ENCODE measurements at regions not wholly inside any gene's neighbourhood (a gene's known extent, or its start where the extent isn't known, plus 50 kb on each side); places are given as distances from the start of the nearest gene placed in this dataset.

DNA sequence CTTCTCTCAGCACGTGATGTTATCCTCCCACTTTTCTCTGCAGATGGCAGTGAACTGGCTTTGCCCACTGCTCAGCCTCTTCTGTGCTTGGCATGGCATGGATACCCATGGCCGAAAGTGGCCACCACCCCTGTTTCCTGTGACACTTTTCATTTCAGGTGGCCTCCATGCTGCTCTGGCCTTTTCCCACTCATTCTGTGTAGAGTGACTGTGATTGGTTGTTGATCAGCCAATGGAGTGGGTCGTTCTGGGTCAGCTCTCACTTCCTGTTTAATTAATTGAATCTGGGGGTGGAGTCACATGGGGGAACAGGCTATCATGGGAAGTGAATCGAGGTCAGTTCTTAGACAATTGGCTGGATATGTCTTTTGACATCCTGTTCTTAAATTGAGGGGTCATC is 350.1 kb upstream of the EEF2KMT start:
- no peak for DNase-seq

DNA sequence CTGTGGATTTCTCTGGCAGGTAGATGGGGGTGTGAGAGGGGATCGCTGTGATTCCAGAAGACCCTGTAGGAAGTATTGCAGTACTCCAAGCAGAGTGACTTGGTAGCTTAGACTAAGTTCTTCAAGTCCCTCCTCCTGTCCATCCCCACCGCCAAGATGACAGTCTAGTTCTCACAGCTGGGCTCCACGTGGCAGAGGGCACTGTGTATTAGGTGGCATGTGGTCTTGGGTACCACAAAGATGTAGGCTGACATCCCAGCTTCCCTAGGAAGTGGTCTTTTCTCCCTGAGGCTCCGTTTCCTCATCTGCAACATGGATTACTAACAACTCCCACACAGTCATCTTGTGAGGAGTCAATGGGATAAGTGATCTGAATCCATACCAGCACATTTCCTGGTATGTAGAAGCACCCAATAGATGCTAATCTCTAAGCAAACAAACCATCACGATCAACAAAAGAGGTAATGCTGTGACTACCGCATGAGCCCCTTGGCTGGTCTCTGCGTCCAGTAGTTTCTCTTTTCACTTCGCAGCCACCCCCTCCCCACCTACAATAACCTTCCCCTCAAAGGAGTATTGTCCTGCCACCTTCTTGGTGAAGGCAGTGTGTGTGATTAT is 349.1 kb upstream of the EEF2KMT start:
- DNase-seq: no peak

DNA sequence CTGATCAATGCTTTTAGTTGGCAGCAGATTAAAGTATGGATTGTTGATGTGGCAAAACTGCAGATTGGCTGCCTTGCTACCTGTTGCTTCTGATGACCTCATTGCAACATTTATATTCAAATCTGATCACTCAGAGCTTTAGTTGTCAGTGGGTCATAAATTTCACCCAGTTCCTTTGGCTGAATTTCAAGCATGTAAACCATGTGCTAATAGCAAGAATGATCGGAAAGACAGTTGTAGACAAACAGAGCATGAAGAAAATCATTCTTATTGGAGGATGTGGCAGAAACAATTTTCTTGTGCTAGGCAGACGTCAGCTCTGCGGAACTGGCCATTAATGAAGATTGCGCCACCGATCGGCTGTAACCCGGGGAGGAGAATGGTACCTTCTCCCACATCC is 346.6 kb upstream of the EEF2KMT start:
- no peak for DNase-seq

DNA sequence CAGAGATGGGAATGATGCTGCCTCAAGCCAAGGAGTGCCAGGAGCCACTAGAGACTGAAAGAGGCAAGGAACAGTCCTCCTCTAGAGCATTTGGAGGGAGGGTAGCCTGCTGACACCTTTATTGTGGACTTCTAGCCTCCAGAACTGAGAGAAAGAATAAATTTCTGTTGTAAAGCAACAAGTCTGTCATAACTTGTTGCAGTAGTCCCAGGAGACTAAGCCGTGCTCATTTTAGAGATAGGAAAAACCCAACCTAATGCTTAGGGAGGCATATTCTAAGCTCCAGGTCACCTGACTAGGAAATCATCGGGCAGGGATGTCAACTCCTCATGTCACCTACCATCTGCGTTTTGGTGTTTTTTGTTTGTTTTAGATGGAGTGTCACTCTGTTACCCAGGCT is 345.4 kb upstream of the EEF2KMT start:
- DNase-seq: no peak

DNA sequence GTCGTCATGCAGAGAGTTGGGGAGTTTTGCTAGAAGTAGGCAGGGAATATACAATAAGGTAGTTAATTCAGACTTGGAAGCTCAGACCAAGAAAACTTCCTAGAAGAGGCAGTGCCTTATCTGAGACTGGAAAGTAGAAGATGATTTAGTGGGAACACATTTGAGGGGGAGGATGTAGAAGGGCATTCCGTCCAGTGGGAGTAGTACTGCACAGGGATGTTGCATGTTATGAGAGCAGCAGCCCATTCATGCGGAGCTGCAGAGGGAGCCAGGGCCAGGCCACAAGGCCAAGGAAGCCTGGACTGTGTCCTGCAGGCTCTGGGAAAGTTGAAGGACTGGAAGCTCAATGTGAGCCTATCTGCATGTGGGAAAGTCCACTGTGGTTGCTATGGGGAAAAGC is 344.5 kb upstream of the EEF2KMT start:
- no peak for DNase-seq

DNA sequence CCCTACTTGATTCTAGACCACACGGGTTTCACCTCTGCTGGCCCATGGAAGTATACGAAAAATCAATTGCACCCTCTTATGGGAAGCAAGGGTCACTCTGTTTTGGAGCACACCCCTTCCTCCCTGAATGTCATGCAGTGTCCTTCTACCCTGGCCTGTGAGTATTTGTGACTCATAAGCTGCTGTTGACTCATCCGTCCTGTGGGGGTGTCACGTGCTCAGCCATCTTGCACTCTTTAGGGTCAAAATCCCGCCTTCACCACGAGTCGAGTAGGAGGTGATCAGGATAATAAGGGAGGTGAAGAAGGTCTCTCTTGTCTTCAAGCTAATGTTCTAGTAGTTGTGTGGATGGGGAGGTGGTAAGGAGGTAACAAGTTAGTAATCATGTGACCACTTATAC is 341.0 kb upstream of the EEF2KMT start:
- DNase-seq: no peak

DNA sequence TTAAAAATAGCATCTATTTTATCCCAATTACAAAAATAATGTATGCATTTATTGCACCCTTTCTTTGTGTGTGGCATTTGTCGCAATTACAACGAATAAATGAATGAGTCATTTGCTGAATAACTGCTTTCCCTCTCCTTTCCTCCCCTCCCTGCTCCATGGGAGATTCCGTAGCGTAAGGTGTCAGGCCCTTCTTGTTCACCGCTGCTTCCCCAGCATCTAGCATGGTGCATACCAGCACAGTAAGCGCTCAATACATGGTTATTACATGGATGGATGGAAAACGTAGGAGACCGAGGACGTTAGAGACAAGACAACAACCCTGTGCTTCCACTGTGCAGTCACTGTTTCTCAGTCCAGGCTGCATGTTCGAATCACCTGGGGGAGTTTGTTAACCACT is 336.0 kb upstream of the EEF2KMT start:
- DNase-seq: no peak

DNA sequence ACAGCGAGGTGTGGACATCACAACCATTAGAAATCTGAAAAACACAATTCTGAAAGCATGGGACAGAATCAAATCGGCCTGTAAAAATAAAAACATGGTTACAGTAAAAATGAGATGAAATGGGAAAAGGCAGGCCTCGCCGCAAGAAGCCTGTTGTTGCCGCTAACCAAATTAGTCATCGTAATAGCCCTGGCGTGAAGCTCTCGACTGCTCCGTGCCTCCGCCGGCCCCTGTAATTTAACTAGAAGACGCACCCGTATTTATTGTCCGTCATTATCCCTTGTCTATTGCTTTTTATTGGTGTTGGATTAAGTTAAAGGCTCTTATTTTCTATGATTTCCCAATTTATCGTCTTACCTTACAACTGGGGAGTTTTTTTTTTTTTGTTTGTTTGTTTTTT is 334.6 kb upstream of the EEF2KMT start:
- no peak for DNase-seq

DNA sequence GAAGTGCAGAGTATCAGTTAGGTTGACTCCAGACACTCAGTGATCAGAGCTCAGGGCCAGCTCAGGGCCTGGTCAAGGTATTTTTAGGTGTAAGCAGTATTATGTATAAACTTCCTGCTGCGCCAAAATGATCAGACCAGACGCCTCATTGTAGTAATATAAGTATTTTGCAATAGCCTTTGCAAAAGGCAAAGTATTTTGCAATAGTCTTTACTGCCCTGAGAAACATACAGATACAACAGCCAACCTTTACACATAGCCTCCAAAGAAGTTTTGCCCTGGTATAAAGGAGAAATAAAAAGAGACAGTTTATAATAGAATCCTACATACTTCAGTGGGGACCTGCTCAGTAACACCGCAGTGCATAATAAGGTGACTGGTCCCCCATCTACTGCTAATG is 333.0 kb upstream of the EEF2KMT start:
- DNase-seq: no peak

DNA sequence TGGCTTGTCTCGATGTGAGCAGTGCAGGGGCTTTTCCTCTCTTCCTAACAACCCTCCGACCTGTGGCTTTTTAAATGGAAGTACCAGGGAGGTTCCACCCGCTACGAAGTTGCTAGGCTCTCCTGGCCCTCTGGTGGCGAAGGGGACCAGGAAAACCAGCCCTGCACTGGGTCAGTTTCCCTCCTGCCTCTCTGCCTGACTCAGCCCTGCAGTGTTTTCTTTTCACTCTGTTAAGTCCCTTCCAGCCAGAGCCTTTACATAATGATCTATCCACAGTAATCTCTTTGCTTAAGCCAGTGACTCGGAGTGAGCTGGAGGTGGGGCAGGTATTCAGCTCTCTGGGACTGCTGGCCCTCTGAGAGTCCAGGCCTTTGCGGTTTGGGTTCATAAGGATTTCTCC is 331.3 kb upstream of the EEF2KMT start:
- no peak for DNase-seq

DNA sequence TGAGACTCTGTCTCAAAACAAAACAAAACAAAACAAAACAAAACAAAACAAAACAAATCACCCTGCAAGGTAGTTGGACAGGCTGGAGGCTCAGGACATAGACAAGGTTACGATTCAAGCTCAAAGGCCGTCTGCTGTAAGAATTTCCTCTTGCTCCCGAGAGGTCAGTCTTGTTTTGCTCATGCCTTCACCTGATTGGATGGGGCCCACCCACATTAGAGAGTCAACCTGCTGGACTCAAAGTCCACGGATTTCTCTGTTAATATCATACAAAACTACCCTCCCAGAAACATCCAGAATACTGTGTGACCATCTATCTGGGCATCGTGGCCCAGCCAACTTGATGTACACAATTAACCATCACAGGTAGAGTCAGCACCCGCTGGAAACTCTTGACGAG is 330.0 kb upstream of the EEF2KMT start:
- DNase-seq: no peak

DNA sequence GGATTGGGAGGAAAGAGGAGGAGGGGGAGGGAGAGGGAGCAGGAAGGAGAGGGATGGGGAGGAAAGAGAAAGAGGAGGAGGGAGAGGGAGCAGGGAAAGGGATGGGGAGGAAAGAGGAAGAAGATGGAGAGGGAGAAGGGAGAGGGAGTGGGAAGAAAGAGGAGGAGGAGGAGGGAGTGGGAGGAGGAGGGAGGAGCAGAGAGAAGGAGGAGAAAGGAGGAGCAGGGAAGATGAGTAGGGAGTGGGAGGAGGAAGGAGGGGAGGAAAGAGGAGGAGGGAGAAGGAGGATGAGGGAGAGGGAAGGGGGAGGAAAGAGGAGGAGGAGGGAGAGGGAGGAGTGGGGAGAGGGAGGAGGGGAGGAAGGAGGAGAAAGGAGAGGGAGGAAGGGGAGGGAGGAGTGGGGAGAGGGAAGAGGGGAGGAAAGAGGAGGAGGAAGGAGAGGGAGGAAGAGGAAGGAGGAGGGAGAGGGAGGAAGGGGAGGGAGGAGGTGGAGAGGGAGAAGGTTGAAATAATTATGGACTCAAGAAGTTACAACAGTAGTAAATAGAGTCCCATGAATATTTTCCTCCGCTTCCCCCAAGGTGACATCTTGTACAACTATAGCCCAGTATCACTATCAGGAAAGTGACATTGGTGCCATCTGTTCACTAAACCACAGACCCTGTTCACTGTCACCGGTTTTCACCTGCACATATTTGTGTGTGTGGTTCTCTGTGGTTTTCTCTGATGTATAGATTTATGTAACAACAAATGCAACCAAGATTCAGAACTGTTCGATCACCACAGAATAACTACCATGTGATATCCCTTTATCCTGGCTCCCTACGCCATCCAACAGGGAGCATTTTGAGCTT is 325.3 kb upstream of the EEF2KMT start:
- DNase-seq: no peak

DNA sequence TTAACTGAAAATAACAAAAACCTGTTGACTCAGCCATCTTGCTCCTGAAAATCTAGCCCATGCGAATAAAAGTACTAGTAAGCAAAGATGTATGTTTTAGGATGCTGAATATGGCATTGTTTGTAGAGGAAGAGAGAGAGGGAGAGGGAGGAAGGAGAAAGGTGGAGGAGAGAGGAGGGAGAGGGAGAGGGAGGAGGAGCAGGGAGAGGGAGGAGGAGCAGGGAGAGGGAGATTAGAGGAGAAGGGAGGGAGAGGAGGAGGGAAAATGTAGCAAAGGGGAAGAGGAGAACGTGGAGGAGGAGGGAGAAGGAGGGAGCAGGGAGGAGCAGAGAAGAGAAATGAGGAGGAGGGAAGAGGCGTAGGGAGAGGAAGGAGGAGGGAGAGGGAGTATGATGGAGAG is 324.5 kb upstream of the EEF2KMT start:
- no peak for DNase-seq

DNA sequence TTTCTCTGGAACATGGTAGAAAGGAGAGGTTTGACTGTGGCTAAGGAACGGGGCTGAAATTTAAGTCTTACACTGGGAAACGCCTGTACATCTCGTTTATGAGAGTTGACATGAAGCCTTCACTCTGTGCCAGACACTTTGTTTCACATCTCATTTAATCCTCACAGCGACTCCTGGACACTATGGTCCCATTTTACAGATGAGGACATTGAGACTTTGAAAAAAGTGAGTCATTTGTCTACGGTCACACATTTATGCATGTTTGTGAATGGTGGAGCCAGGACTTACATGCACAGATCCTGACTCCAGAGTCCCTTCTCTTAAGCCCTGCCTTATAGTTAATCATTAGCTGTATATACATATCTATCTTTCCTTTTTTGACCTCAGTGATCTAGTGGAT is 318.4 kb upstream of the EEF2KMT start:
- no peak for DNase-seq

DNA sequence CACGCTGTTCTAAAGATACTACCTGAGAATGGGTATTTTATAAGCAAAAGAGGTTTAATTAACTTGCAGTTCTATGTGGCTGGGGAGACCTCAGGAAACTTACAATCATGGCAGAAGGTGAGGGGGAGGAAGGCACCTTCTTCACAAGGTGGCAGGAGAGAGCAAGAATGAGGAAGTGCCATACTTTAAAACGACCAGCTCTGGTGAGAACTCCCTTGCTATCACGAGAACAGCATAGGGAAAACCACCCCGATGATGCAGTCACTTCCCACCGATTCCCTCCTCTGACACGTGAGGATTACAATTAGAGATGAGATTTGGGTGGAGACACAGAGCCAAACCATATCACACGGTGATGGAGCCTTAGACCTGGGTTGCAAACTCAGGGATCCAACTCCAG is 317.5 kb upstream of the EEF2KMT start:
- no peak for DNase-seq

DNA sequence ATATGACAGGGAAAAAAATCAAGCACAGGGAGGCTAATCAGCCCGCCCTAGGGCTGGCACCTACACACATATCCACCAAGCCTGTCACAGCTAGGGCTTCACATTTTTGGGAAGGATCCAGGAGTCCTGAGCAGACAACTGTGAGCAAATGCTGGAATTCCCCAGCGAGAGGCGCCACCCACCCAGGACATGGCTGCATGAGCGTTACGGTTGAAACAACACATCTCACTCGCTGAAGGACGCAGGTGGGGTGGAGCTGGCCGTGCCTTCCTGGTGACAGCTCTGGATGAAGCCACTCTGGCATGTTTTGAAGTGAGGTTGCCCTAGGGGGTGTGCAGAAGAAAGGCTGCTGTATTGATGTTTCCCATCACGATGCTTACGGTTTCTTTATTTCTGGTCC is 315.1 kb upstream of the EEF2KMT start:
- DNase-seq: no peak

DNA sequence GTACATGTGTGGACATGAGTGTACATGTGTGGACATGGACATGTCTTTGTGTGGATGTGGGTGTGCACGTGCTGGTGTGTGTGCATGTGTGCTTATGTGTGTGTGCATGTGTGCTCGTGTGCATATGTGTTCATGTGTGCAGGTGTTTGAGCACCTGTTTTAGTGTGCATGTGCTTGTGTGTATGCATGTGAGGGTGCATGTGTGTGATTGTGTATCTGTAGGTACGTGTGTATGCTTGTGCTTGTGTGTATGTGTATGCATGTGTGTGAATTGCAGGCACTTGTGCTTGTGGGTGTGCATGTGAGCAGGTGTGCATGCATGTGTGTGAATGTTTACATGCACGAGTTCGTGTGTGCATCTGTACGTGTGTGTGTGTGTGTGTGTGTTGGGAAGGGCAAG is 300.6 kb upstream of the EEF2KMT start:
- DNase-seq: no peak

DNA sequence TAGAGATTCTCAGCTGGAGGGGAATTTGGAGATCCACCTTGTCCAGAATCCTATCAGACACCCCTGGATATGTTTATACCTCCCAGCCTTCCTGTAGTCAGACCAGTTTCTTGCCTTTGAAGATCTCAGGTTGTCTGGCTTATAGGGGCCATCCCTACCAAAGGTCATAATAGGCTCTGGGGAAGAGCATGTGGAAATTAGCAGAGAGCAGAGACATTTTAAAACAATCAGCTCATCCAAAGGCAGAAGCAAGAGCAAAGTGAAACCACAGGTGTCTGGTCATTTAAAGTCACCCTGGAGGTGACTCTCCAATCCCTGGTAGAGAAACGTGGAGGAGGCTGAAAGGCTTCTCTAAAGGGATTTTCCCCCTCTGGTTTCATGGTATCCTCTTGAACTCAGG is 299.3 kb upstream of the EEF2KMT start:
- no peak for DNase-seq

DNA sequence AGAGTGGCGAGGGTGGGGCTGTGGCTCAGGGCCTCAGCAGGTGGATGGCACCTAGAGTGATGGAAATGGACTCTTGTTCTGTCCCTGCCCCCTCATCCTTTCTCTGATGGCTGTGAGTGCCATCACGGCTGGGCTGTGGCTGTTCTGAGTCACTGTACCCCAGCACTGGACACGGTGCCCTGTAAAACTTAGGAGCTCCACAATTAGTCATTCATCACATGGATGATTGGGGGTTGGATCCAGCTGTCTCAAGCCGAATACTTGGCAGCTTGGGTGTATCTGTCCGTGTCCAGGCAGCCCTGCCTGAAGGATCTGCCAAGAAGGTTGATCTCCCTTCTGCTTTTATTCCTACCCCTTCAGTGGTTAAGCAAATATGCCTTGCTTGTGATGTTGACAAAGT is 295.5 kb upstream of the EEF2KMT start:
- DNase-seq: no peak

DNA sequence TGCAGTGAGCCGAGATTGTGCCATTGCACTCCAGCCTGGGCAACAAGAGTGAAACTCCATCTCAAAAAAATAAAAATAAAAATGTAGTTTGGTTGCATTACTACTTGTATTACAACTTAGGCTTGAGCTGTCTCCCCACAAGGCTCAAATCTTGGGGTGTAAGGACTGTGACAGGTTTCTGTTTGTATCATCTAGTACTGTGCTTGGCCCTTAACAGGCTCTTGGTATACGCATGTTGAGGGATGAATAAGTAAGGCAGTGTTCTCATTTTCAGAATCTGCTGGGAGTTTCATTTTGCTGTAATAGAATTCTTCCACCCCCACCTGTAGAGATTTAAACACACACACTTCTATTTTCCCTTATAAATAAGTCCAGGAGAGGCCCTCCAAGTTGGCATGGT is 289.4 kb upstream of the EEF2KMT start:
- DNase-seq: no peak

DNA sequence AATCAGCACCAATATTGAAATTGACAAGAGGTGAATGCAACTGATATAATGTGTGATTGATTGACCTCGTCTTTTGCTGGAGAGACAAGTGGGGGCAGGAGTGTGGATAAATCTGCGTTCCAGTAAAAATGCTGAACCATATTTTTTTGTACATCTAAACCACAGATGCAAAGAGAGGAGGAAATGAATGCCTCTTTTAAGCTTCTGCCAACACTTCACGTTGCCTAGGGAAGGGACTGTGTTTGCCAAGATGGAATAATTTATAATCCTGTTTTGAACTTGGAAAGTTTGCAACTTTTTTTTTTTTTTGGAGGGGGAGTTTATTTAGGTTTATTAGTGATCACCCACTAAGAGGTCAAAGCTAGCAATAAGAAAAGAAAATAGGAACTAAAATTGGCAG is 288.2 kb upstream of the EEF2KMT start:
- DNase-seq: no peak

DNA sequence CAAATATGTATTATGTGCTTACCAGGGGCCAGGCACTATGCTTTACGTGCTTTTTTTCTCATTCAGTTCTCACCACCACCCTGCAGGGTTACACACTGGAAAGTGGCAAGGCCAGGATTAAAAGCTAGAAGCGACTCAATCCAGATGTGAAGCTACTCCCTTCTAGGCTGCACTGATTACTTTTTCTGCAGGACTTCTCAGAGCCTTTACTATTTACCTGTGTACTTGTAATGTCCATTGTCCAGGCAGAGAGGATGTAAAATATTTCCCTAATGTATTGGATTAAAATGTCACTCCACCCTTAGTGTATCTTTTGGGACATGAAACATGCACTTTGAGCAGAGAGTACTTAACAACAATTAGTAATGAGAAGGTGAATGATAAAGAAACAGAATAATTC is 287.5 kb upstream of the EEF2KMT start:
- DNase-seq: no peak

DNA sequence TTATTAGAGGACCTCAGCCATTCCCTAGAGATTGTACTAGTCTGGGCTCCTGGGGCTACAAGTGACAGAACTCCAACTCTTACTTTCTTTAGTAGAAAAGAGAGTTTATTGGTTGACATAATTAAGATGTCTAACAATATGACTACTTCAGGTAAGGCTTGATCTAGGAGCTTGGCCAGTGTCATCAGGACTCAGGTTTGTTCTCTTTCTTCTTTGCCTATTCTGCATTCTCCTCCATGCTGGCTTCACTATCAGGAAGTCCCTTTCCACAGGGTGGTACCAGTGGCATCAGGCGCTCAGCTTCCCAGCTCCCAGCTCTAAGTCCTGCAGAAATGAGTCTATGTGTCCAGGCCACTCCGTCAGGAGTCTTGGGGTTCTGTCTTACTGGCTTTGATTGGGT is 286.1 kb upstream of the EEF2KMT start:
- no peak for DNase-seq

DNA sequence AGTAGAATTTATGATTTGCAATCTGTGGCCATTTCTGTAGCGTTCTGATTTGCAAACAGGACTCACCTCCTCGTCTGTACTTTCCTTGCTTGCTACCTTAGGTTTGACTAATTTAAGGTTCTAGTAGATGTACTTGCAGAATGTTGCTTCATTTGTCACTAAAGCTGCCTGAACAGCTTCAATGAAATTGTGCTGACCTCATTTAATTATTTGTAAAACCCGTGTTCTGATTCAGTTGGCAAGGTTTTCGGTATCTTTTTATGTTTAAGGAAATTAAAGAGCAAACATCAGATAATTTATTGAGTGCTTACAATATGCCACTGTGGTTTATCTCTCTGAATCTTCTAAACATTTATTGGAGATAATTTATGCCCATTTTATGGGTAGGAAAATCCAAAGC is 284.9 kb upstream of the EEF2KMT start:
- DNase-seq: no peak

DNA sequence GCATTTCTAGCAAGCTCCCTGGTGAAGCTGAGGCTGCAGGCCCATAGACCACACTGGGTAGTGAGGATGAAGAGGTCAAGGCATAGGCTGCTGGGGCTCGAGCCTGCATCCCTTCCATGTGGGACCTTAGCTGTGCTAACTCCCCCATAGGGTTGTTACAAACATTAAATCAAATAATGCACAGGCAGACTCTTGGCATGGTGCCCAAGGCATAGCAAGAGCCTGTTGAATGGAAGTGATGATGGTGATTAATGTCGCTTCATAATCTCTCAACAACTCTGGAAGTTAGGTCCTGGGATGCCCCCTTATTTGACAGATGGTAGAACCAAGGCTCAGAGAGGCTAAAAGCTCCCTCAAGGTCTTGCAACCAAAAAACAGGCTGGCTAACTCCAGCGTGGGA is 283.9 kb upstream of the EEF2KMT start:
- DNase-seq: no peak
